ENCODE measurements at regions not wholly inside any gene's neighbourhood (a gene's known extent, or its start where the extent isn't known, plus 50 kb on each side); places are given as distances from the start of the nearest gene placed in this dataset.

DNA sequence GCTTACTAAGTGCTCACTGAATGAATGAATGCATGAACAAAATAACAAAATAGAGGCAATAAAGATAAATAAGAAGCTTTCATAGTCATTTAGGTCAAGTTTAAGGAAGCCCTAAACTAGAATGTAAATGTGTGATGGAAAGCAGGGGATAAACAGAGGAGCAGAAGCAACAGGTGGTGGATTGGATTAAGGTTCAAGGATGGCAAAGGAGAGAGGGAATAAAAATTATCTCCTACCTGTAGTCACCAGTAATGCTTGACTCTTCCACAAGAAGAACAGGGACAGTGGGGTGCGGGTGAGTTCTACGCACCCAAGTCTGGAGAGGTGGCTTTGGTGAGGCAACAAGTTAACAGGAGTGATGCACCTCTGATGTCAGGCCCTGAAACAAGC is 212.4 kb downstream of the ZIC5 start (continued):
- TF ChIP-seq TCF7 (CRISPR knock-in tag; IDR thresholded peaks at IDR 0.05; ENCODE audit: low read depth) = no peak

DNA sequence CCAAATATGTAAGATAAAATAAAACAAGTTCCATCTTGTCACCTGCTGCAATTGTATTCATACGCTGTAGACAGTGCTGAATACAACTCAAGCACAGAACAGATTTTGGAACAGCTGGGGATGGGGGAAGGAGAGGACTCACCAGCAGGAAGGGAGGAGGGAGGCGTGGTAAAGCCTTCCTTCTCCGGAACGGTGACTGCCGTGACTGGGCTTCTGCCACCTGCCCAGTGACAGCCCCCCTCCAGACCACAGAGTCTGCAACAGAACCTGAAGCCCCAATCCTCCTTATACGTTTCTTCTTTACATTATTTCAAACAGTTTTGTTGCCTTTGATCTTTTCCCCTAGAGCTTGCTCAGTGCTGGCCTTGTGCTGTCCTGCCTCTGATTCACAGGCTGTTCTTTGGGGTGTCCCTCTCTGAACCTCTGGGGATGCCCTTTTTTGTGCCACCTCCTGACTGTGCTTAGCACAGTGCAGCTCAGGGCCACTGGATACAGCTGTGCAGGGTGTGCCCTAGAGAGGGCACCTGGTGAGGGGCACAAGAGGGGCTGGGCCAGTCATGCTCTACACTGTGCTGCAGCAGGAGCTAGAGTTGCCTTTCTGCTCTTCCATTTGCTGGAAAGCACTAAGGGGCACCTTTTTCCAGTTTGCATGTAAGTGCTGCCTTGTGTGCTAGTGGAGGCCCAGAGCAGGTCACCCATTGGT is 213.0 kb downstream of the ZIC5 start:
- ChIA-PET CTCF (no interaction called here), POLR2A (no interaction called here)
- no peak for ATAC-seq
- DNase-seq (ENCODE audit: low spot score) = no peak
- Mint-ChIP-seq H3K4me1 (peaks cover 7% of the 10 kb centered on the region), H3K27me3 (ENCODE audit: low read depth) (peaks cover 4% of the 10 kb centered on the region; the same call in 1 of the 2 replicates), H3K27ac (no peak overlapping the region), H3K4me3 (no peak overlapping the region), H3K9me3 (peaks cover 52% of the 10 kb centered on the region), H3K36me3 (peaks cover 54% of the 10 kb centered on the region)
- TF ChIP-seq EMX1 (CRISPR knock-in tag; IDR thresholded peaks at IDR 0.05) (no peak), ZNF263 (CRISPR knock-in tag; IDR thresholded peaks at IDR 0.05; ENCODE audit: low read depth) (0 out of 2 replicates have a peak, but pooled peaks have one; percentile 31), SMAD3 (CRISPR knock-in tag; IDR thresholded peaks at IDR 0.05; ENCODE audit: borderline replicate concordance) (no peak)

DNA sequence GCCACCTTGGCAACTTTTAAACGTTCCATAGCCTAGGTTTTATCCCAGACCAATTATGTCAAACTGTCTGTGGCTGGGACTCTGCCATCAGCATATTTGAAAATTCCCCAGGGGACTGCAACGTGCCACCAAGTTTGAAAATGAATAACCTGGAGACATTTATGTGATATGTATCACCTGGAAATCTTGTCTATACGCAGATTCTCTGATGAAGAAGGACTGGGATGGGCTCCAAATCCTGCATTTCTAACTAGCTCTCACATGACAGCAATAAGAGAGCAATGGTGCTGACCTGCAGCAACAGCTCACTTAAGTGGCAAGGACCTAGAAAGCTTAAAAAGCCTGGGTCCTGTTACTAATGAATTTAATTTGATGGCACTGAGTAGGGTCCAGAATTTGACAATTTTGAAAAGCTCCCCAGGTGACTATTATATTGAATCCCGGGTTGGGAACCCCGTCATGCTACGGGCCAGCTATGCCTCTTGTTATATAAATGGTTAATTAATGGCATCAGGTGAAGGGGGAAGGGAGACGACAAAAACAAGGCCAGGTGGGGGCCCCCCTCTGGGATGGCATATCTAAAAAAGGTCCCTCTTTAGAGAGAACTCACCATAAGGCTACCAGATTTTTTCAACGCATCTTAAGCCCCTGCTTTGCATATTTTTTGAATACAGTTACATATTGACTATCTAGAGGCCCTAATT is 213.7 kb downstream of the ZIC5 start:
- H3K27me3 Mint-ChIP-seq (ENCODE audit: low read depth) = peaks cover 4% of the 10 kb centered on the region; the same call in 1 of the 2 replicates
- POLR2A ChIA-PET = no interaction called here
- peaks cover 11% of the 10 kb centered on the region for H3K4me1 Mint-ChIP-seq
- H3K36me3 Mint-ChIP-seq = peaks cover 49% of the 10 kb centered on the region
- H3K9me3 Mint-ChIP-seq = peaks cover 48% of the 10 kb centered on the region
- DNase-seq (ENCODE audit: low spot score) = no peak
- no peak overlapping the region for H3K27ac Mint-ChIP-seq
- no peak for ATAC-seq
- H3K4me3 Mint-ChIP-seq = no peak overlapping the region
- TF ChIP-seq ZNF232 (CRISPR knock-in tag; IDR thresholded peaks at IDR 0.05) (no peak), NR1H2 (CRISPR knock-in tag; IDR thresholded peaks at IDR 0.05) (no peak), MXD4 (CRISPR knock-in tag; IDR thresholded peaks at IDR 0.05; ENCODE audit: borderline replicate concordance) (no peak), SMAD3 (CRISPR knock-in tag; IDR thresholded peaks at IDR 0.05; ENCODE audit: borderline replicate concordance) (no peak), ZNF416 (CRISPR knock-in tag; IDR thresholded peaks at IDR 0.05) (no peak), IRF2 (CRISPR knock-in tag; IDR thresholded peaks at IDR 0.05; ENCODE audit: borderline replicate concordance, low read depth) (no peak)
- TF ChIP-seq, protein P1, sequence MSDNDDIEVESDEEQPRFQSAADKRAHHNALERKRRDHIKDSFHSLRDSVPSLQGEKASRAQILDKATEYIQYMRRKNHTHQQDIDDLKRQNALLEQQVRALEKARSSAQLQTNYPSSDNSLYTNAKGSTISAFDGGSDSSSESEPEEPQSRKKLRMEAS (CRISPR knock-in tag; IDR thresholded peaks at IDR 0.05) = no peak
- TF ChIP-seq, protein P2, sequence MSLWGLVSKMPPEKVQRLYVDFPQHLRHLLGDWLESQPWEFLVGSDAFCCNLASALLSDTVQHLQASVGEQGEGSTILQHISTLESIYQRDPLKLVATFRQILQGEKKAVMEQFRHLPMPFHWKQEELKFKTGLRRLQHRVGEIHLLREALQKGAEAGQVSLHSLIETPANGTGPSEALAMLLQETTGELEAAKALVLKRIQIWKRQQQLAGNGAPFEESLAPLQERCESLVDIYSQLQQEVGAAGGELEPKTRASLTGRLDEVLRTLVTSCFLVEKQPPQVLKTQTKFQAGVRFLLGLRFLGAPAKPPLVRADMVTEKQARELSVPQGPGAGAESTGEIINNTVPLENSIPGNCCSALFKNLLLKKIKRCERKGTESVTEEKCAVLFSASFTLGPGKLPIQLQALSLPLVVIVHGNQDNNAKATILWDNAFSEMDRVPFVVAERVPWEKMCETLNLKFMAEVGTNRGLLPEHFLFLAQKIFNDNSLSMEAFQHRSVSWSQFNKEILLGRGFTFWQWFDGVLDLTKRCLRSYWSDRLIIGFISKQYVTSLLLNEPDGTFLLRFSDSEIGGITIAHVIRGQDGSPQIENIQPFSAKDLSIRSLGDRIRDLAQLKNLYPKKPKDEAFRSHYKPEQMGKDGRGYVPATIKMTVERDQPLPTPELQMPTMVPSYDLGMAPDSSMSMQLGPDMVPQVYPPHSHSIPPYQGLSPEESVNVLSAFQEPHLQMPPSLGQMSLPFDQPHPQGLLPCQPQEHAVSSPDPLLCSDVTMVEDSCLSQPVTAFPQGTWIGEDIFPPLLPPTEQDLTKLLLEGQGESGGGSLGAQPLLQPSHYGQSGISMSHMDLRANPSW (CRISPR knock-in tag; conservative IDR thresholded peaks at IDR 0.05; ENCODE audit: low read depth) = no peak
- TF ChIP-seq, protein P3, sequence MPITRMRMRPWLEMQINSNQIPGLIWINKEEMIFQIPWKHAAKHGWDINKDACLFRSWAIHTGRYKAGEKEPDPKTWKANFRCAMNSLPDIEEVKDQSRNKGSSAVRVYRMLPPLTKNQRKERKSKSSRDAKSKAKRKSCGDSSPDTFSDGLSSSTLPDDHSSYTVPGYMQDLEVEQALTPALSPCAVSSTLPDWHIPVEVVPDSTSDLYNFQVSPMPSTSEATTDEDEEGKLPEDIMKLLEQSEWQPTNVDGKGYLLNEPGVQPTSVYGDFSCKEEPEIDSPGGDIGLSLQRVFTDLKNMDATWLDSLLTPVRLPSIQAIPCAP (CRISPR knock-in tag; IDR thresholded peaks at IDR 0.05) = no peak
- TF ChIP-seq, protein P4, sequence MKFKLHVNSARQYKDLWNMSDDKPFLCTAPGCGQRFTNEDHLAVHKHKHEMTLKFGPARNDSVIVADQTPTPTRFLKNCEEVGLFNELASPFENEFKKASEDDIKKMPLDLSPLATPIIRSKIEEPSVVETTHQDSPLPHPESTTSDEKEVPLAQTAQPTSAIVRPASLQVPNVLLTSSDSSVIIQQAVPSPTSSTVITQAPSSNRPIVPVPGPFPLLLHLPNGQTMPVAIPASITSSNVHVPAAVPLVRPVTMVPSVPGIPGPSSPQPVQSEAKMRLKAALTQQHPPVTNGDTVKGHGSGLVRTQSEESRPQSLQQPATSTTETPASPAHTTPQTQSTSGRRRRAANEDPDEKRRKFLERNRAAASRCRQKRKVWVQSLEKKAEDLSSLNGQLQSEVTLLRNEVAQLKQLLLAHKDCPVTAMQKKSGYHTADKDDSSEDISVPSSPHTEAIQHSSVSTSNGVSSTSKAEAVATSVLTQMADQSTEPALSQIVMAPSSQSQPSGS (CRISPR knock-in tag; IDR thresholded peaks at IDR 0.05; ENCODE audit: borderline replicate concordance, low read depth) = no peak
- TF ChIP-seq, protein P5, sequence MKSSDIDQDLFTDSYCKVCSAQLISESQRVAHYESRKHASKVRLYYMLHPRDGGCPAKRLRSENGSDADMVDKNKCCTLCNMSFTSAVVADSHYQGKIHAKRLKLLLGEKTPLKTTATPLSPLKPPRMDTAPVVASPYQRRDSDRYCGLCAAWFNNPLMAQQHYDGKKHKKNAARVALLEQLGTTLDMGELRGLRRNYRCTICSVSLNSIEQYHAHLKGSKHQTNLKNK (CRISPR knock-in tag; IDR thresholded peaks at IDR 0.05) = no peak
- CTCF ChIA-PET = interaction anchor here (0.6 kb wide), 1 partner anchor 86 kb away, joined by 3 read pairs; no protein-coding TSS in a partner anchor
